LNCAP (cell line): ENCODE measurements at regions not wholly inside any gene's neighbourhood (a gene's known extent, or its start where the extent isn't known, plus 50 kb on each side); places are given as distances from the start of the nearest gene placed in this dataset.

Source experiments
- TF ChIP-seq, protein P1 (sequence below): fragments of 450-650 bp; IDR thresholded peaks from 2 replicates; pipeline ENCODE4 v1.5.1; 2017; ENCODE audit warnings: mild to moderate bottlenecking

DNA sequence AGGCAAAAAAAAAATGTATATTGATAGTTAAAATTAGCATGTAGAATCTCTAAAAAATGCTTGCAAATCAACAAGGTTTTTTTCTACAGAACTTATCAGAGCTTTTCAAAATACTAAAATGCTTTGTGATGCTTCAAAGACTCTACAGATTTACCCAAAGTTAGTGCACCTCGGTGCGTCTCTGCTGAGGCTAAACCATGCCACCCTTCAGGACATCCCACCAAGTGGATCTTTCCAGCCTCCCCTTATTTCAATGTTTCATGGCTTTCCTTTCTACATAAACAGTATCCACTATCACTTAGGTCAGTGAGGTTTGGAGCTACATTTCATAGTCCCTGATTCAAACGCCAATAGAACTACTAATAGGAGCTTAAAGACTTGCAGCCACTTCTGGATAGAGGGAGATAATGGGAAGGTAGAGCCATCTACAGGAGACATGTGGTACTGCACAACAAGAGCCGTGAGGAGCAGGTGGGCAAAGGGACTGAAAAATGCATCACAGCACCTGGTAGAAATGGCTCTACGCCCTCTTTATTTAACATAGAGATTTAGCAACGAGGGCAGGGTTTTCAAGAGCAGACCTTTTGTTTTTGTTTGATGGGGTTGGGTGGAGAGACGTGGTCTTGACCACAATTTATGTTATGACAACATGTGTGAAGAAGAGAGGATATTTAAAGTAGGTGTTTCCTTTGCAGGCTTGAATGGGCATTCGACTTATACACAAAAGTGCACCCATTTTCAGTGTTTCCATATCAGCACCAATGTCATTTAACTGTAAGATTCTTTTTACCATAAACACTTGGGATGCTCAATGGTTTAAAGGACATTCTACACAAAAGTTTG, 56.1 kb upstream of the SLC35G4 start:
- TF ChIP-seq, protein P1, sequence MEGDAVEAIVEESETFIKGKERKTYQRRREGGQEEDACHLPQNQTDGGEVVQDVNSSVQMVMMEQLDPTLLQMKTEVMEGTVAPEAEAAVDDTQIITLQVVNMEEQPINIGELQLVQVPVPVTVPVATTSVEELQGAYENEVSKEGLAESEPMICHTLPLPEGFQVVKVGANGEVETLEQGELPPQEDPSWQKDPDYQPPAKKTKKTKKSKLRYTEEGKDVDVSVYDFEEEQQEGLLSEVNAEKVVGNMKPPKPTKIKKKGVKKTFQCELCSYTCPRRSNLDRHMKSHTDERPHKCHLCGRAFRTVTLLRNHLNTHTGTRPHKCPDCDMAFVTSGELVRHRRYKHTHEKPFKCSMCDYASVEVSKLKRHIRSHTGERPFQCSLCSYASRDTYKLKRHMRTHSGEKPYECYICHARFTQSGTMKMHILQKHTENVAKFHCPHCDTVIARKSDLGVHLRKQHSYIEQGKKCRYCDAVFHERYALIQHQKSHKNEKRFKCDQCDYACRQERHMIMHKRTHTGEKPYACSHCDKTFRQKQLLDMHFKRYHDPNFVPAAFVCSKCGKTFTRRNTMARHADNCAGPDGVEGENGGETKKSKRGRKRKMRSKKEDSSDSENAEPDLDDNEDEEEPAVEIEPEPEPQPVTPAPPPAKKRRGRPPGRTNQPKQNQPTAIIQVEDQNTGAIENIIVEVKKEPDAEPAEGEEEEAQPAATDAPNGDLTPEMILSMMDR: peak; percentile 94

DNA sequence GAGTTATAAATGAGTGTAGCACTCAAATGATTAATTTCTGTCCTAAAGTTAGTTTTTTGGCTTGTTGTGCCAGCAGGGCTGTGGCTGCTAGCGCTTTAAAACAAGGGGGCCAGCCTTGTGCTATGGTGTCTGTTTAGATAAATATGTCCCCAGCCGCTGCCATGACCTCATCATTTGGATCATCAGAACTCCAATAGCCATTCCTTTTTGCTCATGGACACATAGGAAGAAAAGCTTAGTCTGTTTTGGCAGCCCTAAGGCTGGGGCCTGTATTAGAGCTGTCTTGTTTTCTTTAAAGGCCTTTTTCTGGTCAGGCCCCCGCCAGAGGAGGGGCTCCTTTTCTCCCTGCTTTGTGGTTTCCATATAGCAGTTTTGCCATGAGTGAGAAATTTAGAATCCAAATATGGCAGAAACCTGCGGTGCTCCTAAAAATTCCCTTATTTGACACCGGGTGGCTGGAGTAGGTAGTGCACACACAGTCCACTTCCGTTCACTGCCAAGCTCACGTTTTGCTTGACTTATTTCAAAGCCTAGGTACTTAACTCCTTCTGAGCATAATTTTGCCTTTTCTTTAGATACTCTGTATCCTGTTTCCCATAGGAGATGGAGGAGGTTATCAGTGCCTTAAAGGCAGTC, 60.4 kb upstream of the SLC35G4 start:
- TF ChIP-seq, protein P1: no peak

DNA sequence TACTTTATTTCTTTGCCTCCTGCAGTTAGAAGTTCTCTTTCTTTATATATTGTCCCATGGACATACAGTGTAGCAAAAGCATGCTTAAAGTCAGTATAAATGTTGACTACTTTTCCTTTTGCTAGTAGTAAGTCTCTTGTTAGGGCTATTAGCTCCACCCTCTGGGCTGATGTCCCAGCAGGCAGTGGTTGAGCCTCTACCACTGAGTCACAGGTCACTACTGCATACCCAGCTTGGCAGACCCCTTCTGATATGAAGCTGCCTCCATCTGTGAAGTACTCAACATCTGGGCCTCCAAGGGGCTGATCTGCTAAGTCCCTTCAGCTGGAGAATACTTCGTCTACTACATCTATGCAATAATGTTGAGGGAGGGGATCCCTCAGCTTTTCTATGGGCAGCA, 61.0 kb upstream of the SLC35G4 start:
- TF ChIP-seq, protein P1: no peak

DNA sequence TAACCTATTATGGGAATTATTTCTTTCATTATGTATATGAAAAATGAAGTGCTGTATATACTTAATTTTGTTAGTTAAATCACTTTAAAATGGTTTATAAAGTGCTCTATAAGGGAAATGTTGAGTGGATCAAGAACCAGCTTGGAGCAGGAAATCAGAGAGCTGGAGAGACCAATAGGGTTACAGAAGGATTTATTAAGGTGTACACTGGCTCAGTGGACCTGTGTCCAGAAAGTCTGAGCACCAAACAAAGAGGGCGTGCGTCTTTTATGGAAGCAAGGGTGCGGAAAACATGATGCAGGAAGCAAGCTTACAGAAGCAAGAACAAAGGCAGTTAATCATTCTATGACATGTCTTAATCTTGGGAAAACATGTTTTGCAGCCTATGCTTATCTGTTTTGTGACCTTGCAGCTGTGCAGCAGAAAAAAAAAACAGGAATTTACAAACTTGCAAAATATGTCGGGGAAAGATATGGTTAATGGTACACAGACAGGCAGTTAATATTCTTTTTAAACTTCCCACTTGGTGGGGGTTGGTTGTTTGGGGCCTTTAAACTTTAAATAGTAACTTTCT, 65.2 kb upstream of the SLC35G4 start:
- TF ChIP-seq, protein P1: no peak

DNA sequence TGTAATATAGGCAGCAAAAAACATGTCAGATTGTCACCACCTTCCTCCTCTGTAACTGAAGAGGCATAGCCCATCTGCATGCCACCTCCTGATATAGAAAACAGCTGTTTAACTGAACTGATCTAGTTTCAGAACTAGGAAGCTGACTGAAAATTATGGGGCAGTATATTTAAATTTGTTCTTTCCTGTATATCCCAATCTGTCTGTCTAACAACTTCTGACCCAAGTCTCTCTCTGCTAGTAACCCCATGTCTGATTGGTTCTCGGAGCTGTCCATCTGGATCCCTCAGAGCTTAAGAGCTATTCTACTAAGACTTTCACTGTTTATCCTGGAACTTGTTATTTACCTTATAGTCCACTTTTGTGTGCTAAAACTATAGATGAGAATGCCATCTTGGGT, 68.2 kb upstream of the SLC35G4 start:
- TF ChIP-seq, protein P1: no peak

DNA sequence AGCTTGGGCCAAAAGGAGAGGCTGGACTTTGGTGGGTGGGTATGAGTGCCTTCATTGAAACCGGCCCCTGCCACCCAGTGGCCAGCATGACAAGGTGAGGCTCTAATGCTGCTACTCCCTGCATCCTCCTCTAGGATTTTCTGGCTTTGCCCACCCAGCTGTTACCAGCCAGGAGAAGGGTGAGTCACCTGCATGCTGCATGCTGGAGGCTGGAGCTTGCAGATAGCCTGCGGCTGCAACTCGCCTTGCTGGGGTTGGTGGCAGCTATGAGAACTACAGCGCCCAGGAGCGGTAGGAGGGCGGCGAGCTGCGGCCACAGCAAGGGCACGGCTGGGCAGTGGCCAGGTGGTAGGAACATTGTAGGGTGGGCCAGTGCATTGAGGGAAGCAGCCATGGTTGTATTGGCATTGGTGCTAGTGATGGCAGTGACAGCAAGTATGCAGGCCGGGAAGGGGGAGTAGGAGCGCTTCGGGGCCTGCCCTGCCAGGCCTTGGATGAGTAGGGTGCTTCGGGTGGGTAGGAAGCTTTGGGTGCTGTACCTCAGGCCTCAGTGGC, 75.4 kb upstream of the SLC35G4 start:
- TF ChIP-seq, protein P1: no peak

DNA sequence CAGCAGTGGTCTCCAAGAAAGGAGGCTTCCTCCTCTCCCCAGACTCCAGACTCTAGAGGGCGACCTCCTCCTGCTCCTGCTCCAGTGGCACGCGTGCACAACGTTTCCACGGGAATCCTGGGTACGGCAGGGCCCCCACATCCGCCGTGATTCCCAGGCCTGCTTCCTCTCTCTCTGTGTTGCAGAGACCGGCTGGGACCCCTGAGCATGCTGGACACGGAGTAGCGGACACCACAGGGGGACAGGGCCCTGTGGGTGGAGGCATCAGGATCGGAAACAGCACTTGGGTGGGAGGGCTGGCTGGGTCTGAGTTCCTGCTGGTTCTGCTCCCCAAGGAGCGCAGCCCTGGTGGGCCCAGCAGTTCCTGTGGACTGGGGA, 75.9 kb upstream of the SLC35G4 start:
- TF ChIP-seq, protein P1: no peak
